Activated B cell treated with CpG ODN at 0.5 μM for 24 hours (primary cell): ENCODE measurements at regions not wholly inside any gene's neighbourhood (a gene's known extent, or its start where the extent isn't known, plus 50 kb on each side); places are given as distances from the start of the nearest gene placed in this dataset.

Source experiments
- ATAC-seq: fragments of 200-7000 bp; cut with Tn5 transposase; one replicate; pipeline ENCODE4 v1.10.0; 2021; ENCODE audit warnings: low read depth, mild to moderate bottlenecking, moderate library complexity
- CTCF ChIA-PET: fragments of 350-600 bp; sonication (Branson Sonifier 250); formaldehyde crosslinking; loops from one replicate; lab custom pipeline; 2021; ENCODE audit warnings: antibody characterized with exemption; lab: Charles Lee
- POLR2A ChIA-PET: fragments of 350-600 bp; sonication (Branson Sonifier 250); formaldehyde crosslinking; loops from one replicate; lab custom pipeline; 2021; ENCODE audit warnings: antibody characterized with exemption; lab: Charles Lee
- DNase-seq: peaks from one replicate; pipeline ENCODE4 v3.0.0; 2022
- H3K27ac Mint-ChIP-seq: one replicate; pipeline ENCODE4 v1.8.0; 2020; ENCODE audit warnings: mixed read lengths
- H3K27me3 Mint-ChIP-seq: one replicate; pipeline ENCODE4 v1.8.0; 2021; ENCODE audit warnings: mixed read lengths
- H3K36me3 Mint-ChIP-seq: one replicate; pipeline ENCODE4 v1.8.0; 2021; ENCODE audit warnings: low read depth, mixed read lengths
- H3K4me1 Mint-ChIP-seq: one replicate; pipeline ENCODE4 v1.8.0; 2021; ENCODE audit warnings: mixed read lengths
- H3K4me3 Mint-ChIP-seq: one replicate; pipeline ENCODE4 v1.8.0; 2020; ENCODE audit warnings: mild to moderate bottlenecking, mixed read lengths
- H3K9me3 Mint-ChIP-seq: one replicate; pipeline ENCODE4 v1.8.0; 2020; ENCODE audit warnings: mixed read lengths
- CTCF ChIP-seq: fragments of 200-600 bp; IDR thresholded peaks from one replicate; pipeline ENCODE4 v1.8.0; 2022; ENCODE audit warnings: antibody characterized with exemption, mild to moderate bottlenecking
- intact Hi-C: fragments of 100-400 bp; cut with micrococcal nuclease; formaldehyde crosslinking; loops from one replicate; pipeline ENCODE4 v1.15.1; 2024

GRCh38 chr5:120907953-120908352, 443.9 kb downstream of the PRR16 start:
- no peak for TF ChIP-seq CTCF
- H3K9me3 Mint-ChIP-seq: no peaks in the 10 kb centered on the region
- ATAC-seq (no peak), DNase-seq (no peak)
- CTCF ChIA-PET: no interaction called here
- H3K4me1 Mint-ChIP-seq: no peaks in the 10 kb centered on the region
- H3K27ac Mint-ChIP-seq: no peak overlapping the region
- POLR2A ChIA-PET: no interaction called here
- intact Hi-C loops: no loop called here
- H3K4me3 Mint-ChIP-seq: no peak overlapping the region
- H3K36me3 Mint-ChIP-seq: no peaks in the 10 kb centered on the region
- H3K27me3 Mint-ChIP-seq: no peaks in the 10 kb centered on the region

DNA sequence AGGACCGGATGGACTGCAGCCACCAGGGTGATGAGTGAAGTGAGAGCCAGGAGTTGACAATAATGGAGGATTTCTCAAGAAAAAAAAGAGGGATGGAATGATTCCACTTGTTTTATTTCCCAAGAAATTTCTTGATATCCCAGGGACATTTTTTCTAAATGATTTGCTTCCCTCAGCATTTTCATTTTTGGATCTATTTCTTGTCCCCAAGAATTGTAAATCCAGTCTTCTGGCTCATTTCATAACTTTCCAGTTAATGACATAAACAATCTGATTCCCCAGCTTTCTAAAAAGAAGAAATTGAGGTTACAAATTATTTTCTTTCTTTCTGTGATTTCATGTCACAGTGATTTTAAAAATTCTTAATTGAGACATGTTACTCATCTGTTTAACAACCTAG, 446.5 kb downstream of the PRR16 start:
- H3K36me3 Mint-ChIP-seq: no peaks in the 10 kb centered on the region
- DNase-seq (no peak), ATAC-seq (no peak)
- POLR2A ChIA-PET: no interaction called here
- intact Hi-C loops: no loop called here
- H3K4me1 Mint-ChIP-seq: no peaks in the 10 kb centered on the region
- H3K4me3 Mint-ChIP-seq: no peak overlapping the region
- no peaks in the 10 kb centered on the region for H3K27me3 Mint-ChIP-seq
- no peaks in the 10 kb centered on the region for H3K9me3 Mint-ChIP-seq
- no peak overlapping the region for H3K27ac Mint-ChIP-seq
- no peak for TF ChIP-seq CTCF
- CTCF ChIA-PET: no interaction called here

DNA sequence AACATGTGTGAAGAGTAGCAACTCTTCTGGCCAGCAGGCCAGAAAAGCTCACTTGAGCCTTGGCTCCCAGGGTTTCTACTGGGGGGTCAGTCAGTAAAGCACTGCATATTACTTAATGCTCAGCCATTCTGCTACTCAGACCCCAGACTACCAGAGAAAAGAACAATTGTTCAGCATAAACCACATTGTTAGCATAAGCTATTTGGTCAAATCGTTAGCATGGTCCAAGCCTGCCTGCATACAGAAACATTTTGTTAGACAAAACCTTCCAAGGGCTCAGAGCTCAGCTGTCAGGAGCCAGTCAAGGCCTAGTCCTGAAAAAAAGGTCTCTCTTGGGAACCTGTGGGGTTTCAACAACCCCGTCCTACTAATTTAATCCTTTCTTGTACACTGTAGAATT, 449.3 kb downstream of the PRR16 start:
- Mint-ChIP-seq H3K9me3 (no peaks in the 10 kb centered on the region), H3K27ac (no peak overlapping the region), H3K36me3 (no peaks in the 10 kb centered on the region), H3K4me3 (no peak overlapping the region), H3K27me3 (no peaks in the 10 kb centered on the region), H3K4me1 (no peaks in the 10 kb centered on the region)
- TF ChIP-seq CTCF: no peak
- intact Hi-C loops: no loop called here
- no peak for ATAC-seq
- ChIA-PET POLR2A (no interaction called here), CTCF (no interaction called here)
- no peak for DNase-seq

DNA sequence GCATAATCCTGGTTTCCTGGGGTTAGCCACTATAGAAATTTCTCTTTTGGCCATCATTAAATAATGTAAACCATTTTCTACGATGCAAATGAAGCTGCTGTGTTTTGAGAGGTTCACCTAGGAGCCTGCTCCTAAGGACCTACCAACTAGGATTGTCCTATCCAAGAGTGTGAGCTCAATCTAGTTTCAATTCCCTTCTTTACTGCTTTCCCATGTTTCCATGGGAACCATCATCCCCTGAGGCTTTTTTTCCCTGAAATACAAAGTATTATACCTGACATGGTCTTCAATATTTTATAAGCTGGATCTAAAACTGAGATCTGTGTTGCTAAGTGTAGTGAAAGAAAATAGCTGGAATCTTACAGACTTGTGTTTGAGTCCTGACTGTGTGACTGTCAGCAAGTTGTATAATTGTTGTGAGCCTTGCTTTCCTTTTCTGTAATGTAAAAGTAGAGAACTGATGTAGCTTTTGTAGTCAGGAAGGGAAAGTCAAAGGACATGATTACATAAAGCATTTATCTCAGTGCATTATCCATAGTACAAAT, 453.2 kb downstream of the PRR16 start:
- Mint-ChIP-seq H3K27me3 (no peaks in the 10 kb centered on the region), H3K4me1 (no peaks in the 10 kb centered on the region), H3K4me3 (no peak overlapping the region), H3K27ac (no peak overlapping the region), H3K36me3 (no peaks in the 10 kb centered on the region), H3K9me3 (no peaks in the 10 kb centered on the region)
- ATAC-seq (no peak), DNase-seq (no peak)
- intact Hi-C loops: no loop called here
- no peak for TF ChIP-seq CTCF
- ChIA-PET POLR2A (no interaction called here), CTCF (no interaction called here)

GRCh38 chr5:120919017-120919416, 454.9 kb downstream of the PRR16 start:
- ChIA-PET CTCF (no interaction called here), POLR2A (no interaction called here)
- no peak for DNase-seq
- Mint-ChIP-seq H3K4me3 (no peak overlapping the region), H3K4me1 (no peaks in the 10 kb centered on the region), H3K27ac (no peak overlapping the region), H3K27me3 (no peaks in the 10 kb centered on the region), H3K9me3 (no peaks in the 10 kb centered on the region), H3K36me3 (no peaks in the 10 kb centered on the region)
- ATAC-seq: no peak
- intact Hi-C loops: no loop called here
- no peak for TF ChIP-seq CTCF
